ENCODE measurements at regions not wholly inside any gene's neighbourhood (a gene's known extent, or its start where the extent isn't known, plus 50 kb on each side); places are given as distances from the start of the nearest gene placed in this dataset.

DNA sequence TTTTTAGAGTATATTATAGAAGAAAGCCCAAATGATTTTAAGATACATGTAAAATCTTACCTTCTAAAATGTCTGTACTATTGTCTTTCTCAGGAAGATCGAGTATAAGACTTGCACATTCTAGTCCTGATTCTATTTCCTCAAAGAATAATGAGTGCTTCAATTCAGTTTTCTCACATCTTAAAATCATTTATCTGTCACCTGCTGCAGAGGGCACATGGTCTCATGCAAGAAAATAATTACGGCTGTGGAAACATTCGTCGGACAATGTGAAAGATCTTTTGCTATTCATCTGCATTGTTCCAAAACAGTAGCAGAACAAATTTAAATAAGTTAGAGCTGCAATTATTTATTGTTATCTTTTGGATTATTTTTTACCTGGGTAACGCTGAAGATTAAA lies 1403.5 kb downstream of the PCDH9 start:
- TF ChIP-seq, protein P1, sequence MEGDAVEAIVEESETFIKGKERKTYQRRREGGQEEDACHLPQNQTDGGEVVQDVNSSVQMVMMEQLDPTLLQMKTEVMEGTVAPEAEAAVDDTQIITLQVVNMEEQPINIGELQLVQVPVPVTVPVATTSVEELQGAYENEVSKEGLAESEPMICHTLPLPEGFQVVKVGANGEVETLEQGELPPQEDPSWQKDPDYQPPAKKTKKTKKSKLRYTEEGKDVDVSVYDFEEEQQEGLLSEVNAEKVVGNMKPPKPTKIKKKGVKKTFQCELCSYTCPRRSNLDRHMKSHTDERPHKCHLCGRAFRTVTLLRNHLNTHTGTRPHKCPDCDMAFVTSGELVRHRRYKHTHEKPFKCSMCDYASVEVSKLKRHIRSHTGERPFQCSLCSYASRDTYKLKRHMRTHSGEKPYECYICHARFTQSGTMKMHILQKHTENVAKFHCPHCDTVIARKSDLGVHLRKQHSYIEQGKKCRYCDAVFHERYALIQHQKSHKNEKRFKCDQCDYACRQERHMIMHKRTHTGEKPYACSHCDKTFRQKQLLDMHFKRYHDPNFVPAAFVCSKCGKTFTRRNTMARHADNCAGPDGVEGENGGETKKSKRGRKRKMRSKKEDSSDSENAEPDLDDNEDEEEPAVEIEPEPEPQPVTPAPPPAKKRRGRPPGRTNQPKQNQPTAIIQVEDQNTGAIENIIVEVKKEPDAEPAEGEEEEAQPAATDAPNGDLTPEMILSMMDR (IDR thresholded peaks at IDR 0.05; ENCODE audit: borderline replicate concordance, insufficient read depth, low read depth, low read length) = no peak
- H3K4me3 ChIP-seq (ENCODE audit: low read depth, low read length) = no peak overlapping the region

DNA sequence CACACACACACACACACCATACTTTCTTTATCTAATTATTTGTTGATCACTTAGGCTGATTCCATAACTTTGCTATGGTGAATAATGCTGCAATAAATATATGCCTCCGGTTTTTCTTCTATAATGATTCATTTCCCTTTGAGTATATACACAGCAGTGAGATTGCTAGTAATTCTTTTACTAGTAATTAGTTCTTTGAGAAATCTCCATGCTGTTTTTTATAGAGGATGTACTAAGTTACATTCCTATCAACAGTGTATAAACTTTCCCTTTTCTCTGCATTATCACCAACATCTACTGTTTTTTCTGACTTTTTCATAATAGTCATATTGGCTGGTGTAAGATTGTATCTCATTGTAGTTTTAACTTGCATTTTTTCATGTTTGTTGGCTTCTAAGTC lies 1405.1 kb downstream of the PCDH9 start:
- TF ChIP-seq, protein P1 (IDR thresholded peaks at IDR 0.05; ENCODE audit: borderline replicate concordance, insufficient read depth, low read depth, low read length) = no peak
- H3K4me3 ChIP-seq (ENCODE audit: low read depth, low read length) = no peak overlapping the region

DNA sequence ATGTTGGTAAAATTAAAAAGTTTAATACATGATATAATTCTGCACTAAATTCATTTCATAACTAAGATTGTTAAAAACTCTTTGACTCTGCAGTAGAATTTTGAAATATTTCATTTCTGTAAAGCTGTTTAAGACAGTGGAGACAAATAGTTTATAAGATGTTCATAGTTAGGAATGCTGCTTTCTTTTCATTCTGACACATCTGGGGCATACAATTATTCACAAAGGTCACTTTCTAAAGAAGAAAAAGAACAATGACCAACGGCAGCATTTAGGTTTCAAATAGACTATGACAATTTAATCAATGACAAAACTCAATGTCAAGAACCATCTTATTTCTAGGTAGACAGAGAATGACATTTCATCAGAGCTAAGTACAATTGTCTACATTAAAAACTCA lies 1422.1 kb downstream of the PCDH9 start:
- TF ChIP-seq, protein P1 (IDR thresholded peaks at IDR 0.05; ENCODE audit: borderline replicate concordance, insufficient read depth, low read depth, low read length) = no peak
- H3K4me3 ChIP-seq (ENCODE audit: low read depth, low read length) = no peak overlapping the region

DNA sequence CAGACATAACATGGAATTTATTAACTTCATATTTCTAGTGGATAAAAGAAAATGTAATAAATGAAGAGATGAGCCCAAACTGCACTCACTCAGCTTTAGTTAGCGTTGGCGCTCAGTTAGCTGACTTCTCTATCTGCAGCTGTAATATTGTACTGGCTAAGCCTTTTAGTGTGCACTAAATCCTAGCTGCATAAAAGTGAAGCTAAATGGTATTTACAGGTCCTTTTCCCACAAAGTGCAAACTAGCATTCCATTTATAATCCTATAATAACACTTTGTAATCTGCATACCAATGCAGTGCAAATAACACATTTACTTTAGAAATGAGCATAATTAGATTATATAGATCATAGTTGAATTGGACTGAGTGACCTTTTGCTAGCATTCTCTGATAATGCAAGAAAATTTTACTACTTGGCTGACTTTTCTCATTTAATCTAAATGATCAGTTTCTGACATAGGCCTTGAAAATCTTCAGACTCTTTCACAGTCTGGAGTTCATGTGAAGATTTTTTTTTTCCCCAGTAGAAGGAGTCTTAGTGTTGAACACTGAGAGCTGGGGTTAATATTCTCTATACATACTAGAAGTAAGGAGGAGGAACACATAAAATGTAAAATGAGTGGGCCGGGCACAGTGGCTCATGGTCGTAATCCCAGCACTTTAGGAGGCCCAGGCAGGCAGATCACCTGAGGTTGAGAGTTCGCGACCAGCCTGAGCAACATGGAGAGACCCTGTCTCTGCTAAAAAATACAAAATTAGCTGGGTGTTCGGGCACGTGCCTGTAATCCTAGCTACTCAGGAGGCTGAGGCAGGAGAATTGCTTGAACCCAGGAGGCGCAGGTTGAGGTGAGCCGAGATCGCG lies 1426.4 kb downstream of the PCDH9 start:
- no peak overlapping the region for H3K4me3 ChIP-seq (ENCODE audit: low read depth, low read length)
- TF ChIP-seq, protein P1 (IDR thresholded peaks at IDR 0.05; ENCODE audit: borderline replicate concordance, insufficient read depth, low read depth, low read length) = no peak

DNA sequence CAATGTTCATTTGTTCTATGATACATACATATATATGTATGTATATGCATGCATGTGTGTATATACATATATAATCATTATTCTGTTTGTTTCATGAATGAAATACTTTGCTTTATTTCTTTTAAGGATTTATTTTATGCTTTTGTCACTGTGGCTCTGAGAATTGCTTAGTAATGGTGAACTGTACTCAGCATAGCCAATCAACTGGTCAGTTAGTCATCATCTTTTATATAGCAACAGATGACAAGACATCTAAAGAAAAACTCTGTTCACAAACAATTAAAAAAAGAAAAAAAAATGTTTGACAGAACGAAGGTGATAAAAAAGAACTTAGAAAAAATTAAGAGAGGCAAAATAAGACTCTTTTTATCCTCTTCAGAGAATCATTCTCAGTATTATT lies 1440.3 kb downstream of the PCDH9 start:
- no peak overlapping the region for H3K4me3 ChIP-seq (ENCODE audit: low read depth, low read length)
- TF ChIP-seq, protein P1 (IDR thresholded peaks at IDR 0.05; ENCODE audit: borderline replicate concordance, insufficient read depth, low read depth, low read length) = no peak

DNA sequence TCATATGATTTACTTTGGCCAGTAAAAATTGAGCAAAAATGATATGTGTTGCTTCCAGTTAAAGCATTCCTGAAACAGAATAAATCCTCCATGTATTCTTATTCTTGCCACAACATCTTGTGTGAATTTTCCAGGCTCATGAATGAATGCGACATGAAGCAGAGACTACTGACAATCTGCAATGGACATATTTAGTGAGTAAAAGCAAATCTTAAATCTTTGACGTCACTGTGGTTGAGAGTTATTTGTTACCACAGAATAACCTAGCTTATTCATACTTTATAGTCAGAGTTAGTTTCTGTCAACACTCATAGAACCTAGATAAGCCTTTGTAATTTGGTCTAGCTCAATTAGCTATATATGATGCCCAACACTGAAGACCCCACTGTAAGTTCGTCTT lies 1443.1 kb downstream of the PCDH9 start:
- no peak overlapping the region for H3K4me3 ChIP-seq (ENCODE audit: low read depth, low read length)
- TF ChIP-seq, protein P1 (IDR thresholded peaks at IDR 0.05; ENCODE audit: borderline replicate concordance, insufficient read depth, low read depth, low read length) = no peak
